Omental fat pad (tissue), 3 donors: ENCODE measurements at regions not wholly inside any gene's neighbourhood (a gene's known extent, or its start where the extent isn't known, plus 50 kb on each side); places are given as distances from the start of the nearest gene placed in this dataset.
"Not testable (repeated sequence)": the region's sequence is repeated elsewhere in the genome, so short reads cannot be mapped to it uniquely, and the experiment has no call there.

Experiments
- ATAC-seq: fragments of 150-250 bp; one replicate; pipeline ENCODE4 v1.9.1; 2016; ENCODE audit warnings: mild to moderate bottlenecking, moderate library complexity; ENCODE audit not compliant: low FRiP score
- DNase-seq: peaks from one replicate; pipeline ENCODE4 v3.0.0-alpha.2; 2019; ENCODE audit warnings: low spot score
- TF ChIP-seq, protein P1 (sequence below), 3 donors: fragments of 450-650 bp; IDR thresholded peaks; one replicate each; pipeline ENCODE4 v1.5.1; 2016 to 2017; ENCODE audit warnings: antibody characterized with exemption in 3 of 3, mild to moderate bottlenecking in 3 of 3, moderate library complexity in 2 of 3

GRCh38 chr7:67478066-67478465 is 481.4 kb downstream of the TYW1 start:
- TF ChIP-seq, protein P1, sequence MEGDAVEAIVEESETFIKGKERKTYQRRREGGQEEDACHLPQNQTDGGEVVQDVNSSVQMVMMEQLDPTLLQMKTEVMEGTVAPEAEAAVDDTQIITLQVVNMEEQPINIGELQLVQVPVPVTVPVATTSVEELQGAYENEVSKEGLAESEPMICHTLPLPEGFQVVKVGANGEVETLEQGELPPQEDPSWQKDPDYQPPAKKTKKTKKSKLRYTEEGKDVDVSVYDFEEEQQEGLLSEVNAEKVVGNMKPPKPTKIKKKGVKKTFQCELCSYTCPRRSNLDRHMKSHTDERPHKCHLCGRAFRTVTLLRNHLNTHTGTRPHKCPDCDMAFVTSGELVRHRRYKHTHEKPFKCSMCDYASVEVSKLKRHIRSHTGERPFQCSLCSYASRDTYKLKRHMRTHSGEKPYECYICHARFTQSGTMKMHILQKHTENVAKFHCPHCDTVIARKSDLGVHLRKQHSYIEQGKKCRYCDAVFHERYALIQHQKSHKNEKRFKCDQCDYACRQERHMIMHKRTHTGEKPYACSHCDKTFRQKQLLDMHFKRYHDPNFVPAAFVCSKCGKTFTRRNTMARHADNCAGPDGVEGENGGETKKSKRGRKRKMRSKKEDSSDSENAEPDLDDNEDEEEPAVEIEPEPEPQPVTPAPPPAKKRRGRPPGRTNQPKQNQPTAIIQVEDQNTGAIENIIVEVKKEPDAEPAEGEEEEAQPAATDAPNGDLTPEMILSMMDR (IDR thresholded peaks at IDR 0.05) = no peak
- ATAC-seq = no peak
- DNase-seq = no peak

DNA sequence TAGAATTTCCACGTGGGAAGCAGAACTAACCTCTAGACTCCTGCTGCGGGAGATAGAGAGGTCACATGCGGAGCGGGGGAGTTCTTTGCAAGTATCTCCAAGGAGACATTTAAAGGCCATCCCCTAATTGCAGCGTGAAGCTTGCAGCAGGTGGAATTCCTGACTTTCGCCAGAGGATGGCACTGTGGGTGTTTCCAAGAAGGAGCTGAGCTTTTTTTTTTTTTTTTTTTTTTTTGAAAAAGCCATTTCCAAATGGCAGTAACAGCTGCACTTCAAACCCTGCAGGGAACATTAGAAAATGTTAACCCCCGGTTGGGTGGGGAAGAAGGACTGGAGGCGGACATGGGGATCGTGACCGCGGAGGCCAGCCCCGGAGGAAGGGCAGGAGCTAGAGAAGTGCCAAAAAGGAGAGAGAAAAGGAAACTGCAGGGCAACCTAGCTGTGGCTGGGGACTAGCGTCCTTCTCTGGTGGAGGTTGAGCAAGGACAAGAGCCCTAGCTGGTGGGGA is 487.7 kb downstream of the TYW1 start:
- ATAC-seq (peak; percentile 62), DNase-seq (peak; percentile 25)
- TF ChIP-seq, protein P1 (IDR thresholded peaks at IDR 0.05) = no peak

DNA sequence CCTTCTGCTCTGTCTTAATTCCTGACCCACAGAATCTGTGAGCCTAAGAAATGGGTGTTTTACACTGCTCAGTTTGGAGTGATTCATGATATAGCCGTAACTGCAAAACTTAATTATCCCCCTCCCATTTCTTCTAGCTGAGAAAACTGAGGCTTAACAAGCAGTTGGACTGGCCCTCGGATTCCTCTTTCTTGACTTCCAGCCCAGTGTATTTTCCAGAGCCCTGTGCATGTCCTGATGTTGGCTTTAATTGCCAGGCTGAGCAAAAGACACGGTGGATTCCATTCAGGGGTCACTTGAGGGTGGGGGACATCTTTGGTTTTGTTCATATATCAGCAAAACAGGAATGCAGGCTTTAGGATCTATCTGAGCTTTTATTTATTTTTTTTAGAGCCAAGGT is 489.8 kb downstream of the TYW1 start:
- TF ChIP-seq, protein P1 (IDR thresholded peaks at IDR 0.05) = no peak
- ATAC-seq (no peak), DNase-seq (no peak)

GRCh38 chr7:67487316-67487715 is 490.7 kb downstream of the TYW1 start:
- TF ChIP-seq, protein P1 (IDR thresholded peaks at IDR 0.05) = no peak

DNA sequence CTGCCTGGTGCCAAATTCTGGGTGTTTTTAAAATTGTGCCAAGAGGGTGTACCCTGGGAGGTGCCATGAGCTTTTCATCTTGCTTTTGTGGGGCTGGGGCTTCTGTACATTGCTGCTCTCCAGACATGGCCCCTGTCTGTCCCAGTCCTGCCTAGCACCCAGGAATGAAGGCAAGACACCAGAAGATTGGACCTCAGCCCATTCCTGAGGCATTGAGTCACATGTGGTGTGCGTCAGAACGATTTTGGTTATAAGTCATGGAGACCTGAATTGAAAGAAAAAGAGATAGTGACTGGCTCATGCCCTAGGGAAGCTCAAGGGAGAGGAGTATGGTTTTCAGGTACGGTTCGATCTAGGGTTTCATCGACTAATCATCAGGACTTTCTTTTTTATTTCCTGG is 493.2 kb downstream of the TYW1 start:
- TF ChIP-seq, protein P1 (IDR thresholded peaks at IDR 0.05) = no peak
- DNase-seq = no peak
- ATAC-seq = no peak

More at GRCh38 chr7:67487316-67487715, 490.7 kb downstream of the TYW1 start:
- ATAC-seq (no peak), DNase-seq (no peak)

GRCh38 chr7:67493366-67493765 is 496.7 kb downstream of the TYW1 start:
- TF ChIP-seq, protein P1 (IDR thresholded peaks at IDR 0.05) = no peak
- ATAC-seq (no peak), DNase-seq (no peak)

DNA sequence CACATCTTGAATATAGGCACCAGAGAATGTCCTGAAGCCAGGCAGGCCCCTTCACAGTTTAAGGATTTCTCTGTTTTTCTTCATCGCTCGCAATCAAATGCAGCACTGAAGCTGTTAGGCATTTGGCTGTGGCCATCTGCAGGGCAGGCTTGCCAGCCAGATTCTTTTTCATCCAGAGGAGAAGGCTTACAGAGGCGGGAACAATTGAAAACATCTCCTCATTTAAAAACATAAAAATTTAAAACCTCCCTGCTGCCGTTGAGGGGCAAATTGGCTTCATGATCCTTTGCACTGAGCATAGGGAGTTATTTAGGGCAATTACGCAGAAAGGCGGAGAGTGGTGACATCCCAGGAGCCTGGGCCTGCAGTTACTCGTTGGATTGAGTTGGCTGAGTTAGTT is 500.0 kb downstream of the TYW1 start:
- DNase-seq = no peak
- TF ChIP-seq, protein P1 (IDR thresholded peaks at IDR 0.05) = no peak
- ATAC-seq = no peak

DNA sequence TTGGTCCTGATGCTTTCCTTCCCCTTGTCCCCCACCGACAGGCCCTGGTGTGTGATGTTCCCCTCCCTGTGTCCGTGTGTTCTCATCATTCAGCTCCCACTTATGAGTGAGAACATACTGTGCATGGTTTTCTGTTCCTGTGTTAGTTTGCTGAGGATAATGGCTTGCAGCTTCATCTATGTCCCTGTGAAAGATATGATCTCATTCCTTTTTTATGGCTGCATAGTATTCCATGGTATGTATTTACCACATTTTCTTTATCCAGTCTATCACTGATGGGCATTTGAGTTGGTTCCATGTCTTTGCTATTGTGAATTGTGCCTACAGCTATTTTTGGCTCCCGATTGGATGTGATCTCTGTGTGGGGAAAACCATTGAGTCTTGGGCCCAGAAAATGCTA is 501.3 kb downstream of the TYW1 start:
- ATAC-seq, DNase-seq: not testable (repeated sequence)
